HG02678 (cell line): ENCODE measurements at regions not wholly inside any gene's neighbourhood (a gene's known extent, or its start where the extent isn't known, plus 50 kb on each side); places are given as distances from the start of the nearest gene placed in this dataset.
"Not testable (repeated sequence)": the region's sequence is repeated elsewhere in the genome, so short reads cannot be mapped to it uniquely, and the experiment has no call there.

Source experiments
- ATAC-seq: cut with Tn5 transposase; IDR thresholded peaks from one replicate; pipeline ENCODE4 v1.9.1; 2021; ENCODE audit warnings: mild to moderate bottlenecking, moderate library complexity; ENCODE audit not compliant: unreplicated experiment

DNA sequence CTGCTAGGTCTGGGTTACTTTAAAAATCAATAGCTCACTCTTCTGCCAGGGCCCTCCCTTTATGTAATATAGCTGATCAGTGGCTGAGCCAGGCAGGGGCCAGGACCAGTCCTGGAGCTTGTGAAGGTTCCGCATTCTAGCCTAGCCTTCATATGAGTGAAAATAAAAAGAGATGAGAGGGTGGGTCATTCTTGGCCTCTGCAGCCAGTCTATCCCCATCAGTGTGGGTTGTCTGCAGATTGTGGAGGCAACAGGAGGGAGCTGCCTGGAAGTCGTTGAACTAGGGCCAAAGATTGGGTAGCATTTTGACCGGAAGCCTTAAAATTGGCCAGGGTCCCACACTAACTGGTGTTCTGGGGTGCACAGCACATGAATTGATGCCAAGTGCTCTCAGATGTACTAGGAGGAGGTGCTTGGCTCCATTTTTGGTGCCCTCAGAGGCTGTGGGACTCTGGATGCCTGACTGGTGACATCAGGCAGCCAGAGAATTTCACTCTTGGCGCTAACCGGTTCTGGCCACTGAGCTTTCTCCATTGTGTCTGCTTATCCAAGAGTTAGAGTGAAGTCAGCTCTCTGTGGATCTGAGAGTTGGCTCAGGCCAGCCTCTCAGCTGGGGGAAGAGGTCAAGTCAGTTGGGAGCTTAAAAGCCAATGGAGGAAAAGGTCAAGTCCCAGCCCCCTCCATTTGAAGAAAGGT lies 66.5 kb upstream of the IKBKE start:
- not testable (repeated sequence) for ATAC-seq

DNA sequence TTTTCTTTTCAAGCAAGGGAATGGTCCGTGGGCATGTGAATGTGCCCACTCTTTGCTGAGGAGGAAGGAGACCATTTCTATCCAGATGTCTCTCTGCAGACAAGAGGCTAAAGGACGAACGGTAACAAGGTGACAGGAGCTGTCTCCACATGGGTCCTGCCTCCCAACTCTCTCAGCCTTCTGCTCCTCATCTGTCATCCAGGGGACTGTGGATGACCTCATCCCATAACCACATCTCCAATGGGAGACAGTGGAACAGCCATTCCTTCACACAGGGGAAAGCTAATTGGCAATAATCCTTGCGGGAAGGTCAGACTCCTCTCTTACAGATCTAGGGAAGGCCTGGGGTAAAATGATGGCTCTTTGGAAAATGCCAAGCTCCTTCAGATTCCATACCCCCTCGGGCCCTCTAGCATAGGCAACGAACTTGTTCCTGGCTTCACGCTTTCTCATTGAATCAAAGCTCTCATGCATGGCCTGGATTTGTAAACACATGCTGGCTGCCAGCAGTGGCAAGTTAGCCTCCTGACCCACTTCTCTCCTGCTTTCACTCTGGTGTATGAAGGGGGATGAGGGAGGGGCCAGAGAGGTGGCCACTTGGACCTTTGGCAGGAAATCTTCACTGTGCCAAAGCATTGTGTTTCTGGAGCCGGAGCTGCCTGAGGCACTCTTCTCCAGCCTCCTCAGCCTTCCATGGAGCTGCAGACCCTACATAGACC lies 65.8 kb upstream of the IKBKE start:
- ATAC-seq, result not testable (repeated sequence)

- ATAC-seq, result not testable (repeated sequence)
These were observed 65.0 kb upstream of the IKBKE start for GRCh38 chr1:206405282-206405681.

DNA sequence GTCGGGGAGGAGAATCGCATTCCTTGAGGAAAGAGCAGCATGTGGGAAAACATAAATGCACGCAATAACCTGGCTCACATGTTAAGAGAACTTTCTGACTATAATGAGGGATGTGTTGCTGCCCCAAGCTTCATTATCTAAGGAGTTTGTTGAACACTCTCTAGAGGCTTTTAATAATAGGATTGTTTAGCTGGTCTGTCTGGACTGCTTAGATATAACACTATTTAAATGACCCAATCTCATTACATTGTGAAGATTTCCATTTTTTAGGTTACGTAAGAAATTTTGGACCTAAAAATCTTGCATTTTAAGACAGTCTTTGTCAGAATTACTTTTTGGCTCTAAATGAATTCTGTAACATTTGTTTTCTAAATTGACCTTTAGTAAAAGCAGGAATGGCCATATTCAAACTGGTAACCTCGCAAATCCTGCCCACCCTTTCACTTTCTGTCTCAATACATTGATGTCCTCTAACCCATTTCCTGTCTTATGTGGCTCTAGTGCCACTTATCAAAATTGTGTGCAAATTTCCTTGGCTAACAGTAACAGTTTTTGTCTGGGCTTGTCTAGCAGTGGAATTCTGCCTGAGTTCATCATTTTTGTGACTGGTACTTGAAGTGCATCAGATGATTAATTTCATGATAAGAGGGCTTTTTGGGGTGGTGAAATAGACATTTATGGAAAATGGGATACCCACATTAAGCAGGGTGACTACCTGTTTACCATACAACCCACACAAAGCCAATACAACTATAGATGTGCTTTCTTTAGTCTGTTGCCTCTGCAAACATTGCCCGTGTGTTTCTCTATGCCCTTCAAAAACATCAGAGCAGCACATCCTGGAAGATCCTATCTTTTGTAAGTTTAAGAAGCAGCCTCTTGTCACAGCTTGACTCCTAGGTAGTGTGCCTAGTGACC lies 61.6 kb upstream of the IKBKE start:
- not testable (repeated sequence) for ATAC-seq

DNA sequence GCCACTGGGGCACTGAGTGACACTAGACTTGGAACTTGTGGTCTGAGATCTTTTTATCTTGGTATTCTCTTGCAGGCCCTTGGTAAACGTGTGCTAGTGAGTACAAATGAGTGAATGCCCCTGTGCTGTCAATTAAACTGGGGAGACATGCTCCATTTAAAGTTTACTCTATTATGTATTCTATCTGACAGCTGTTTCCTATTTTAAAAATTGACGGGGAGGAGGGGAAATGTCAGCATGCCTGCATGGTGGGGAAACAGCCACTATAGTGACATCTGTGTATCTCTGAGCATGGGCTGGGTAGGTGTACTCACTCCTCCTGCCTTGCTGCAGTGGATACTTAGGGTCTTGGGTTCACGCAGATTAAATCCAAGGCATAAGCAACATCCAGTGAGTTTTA lies 59.0 kb upstream of the IKBKE start:
- no peak for ATAC-seq

GRCh38 chr1:206415942-206416341 lies 54.3 kb upstream of the IKBKE start:
- no peak for ATAC-seq

DNA sequence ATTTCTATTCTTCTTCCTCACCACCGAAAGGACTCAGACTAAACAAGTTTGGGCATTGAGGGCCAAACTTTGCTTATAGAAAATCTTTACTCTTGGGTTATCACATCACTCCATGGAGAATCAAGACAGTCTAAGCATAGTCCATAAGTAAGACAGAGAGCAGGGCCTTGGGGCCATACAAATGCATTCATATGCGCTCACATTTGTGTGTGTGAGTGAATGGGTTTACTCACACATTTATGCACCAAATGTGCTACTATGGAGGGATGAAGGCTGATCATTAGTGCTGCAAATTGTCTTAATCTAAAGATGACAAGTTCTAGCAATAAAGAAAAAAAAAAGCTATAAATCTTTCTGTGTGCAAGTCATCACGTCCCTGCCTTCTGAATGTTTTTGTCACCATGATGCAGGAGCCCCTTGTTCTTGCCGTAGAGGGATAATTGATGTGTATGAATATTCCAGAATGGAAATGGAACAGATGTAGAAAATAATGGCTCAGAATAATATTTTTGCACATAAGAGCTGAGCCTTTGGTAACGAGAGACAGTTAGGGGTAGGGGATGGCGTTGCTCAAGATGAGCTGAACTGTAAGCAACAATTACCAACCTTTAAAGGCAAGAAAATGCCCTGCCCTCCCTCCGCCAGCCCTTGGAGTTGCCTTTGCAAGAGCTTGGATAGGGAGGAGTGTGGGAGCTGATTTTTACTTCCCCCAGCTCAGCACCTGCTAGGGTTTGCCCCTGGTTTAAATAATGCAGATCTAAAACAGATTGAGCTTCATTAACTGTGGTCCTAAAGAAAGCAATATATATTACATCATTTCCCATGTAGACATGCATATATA lies 52.3 kb upstream of the IKBKE start:
- no peak for ATAC-seq

DNA sequence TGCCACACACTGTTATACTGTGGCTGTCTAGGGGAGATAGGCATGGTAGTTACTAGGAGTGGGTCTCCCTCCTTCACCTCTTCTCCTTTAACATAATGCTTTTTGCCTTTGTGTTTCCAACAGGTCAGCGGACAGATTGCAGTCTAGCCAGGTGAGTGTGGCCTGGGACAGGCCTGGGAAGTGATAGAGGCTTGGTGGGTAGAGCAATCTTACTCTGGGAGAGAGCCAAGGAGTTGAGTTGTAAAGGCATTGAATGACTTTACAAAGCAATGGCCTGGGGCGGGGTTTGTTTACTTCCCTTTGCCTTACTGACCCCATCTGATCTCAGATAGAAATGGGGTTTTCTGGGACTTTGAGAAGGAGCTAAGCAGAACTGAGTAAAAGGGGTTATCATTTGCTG lies 51.0 kb upstream of the IKBKE start:
- ATAC-seq, result no peak

GRCh38 chr1:206419783-206420182 lies 50.5 kb upstream of the IKBKE start:
- ATAC-seq, result no peak

DNA sequence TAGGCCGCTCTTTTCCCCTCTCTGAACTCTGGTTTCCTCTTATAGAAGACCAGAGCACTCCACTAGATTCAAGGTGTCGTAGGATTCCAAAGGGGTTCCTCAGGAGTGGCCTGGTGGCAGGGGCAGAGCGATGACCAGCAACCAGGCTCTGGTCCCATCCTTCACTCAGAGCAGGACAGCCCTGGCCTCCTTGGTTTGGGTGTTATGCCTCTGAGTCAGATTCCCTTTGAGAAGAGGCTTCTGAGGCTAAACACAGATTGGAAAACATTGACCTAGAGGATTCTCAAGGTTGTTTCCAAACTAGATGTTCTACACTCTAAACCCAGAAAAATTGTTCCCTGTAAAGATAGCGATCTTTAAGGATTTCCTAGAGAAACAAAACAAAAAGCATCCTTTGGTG lies 49.8 kb upstream of the IKBKE start:
- no peak for ATAC-seq
